Pancreas (tissue), 10 donors: ENCODE measurements at regions not wholly inside any gene's neighbourhood (a gene's known extent, or its start where the extent isn't known, plus 50 kb on each side); places are given as distances from the start of the nearest gene placed in this dataset.

Experiments used
- ATAC-seq, 4 donors: fragments of 200-7000 bp; cut with Tn5 transposase; one replicate each; pipeline versions ENCODE4 v1.8.0 to v1.9.1; 2020; ENCODE audit warnings: mild to moderate bottlenecking in 4 of 4, moderate library complexity in 4 of 4
- DNase-seq, 6 donors: peaks; one replicate each; pipeline ENCODE4 v3.0.0-alpha.2; 2020
- FAIRE-seq: peaks from 2 replicates; lab custom pipeline; 2012; peaks lifted over from hg19 to GRCh38; lab: Jason Lieb, UNC
- H3K27ac ChIP-seq, 4 donors: fragments of 200-600 bp; sonication (generic); 1 replicate in 3 of 4; 2 replicates in 1 of 4; pipeline versions ENCODE4 v1.5.0 to v1.8.0; 2020
- H3K27me3 ChIP-seq, 4 donors: fragments of 200-600 bp; one replicate each; pipeline ENCODE4 v1.8.0; 2021
- H3K36me3 ChIP-seq, 3 donors: fragments of 200-600 bp; sonication (generic) in 1 of 3; one replicate each; pipeline versions ENCODE4 v1.5.0 to v1.8.0; 2020 to 2021
- H3K4me1 ChIP-seq, 3 donors: fragments of 200-600 bp; one replicate each; pipeline ENCODE4 v1.8.0; 2021
- H3K4me3 ChIP-seq, 4 donors: fragments of 200-600 bp; sonication (generic) in 2 of 4; one replicate each; pipeline versions ENCODE4 v1.5.0 to v1.8.0; 2020 to 2021
- H3K9me3 ChIP-seq, 4 donors: fragments of 200-600 bp; one replicate each; pipeline ENCODE4 v1.8.0; 2021
- CTCF ChIP-seq, 4 donors: fragments of 200-600 bp; sonication (generic) in 3 of 4; IDR thresholded peaks; one replicate each; pipeline versions ENCODE4 v1.5.0 to v1.8.0; 2021; ENCODE audit warnings: antibody characterized with exemption in 4 of 4
- WGBS, 2 donors: extraction: QIAGEN DNeasy Blood & Tissue Kit; methylation state at CpG; one replicate each; pipeline ENCODE4 v1.1.7; 2013; 5-methylcytosine and 5-hydroxymethylcytosine counted together
- intact Hi-C, 3 donors: fragments of 100-400 bp; cut with DNase I; formaldehyde crosslinking; loops; one replicate each; pipeline versions ENCODE4 v1.11.1 to v1.14.2; 2022
- donor health status: healthy with polysubstance abuse.
- donor health status: DM: no; HTN: no; CAD: no; lungs with moderate emphysema.
- donor health status: DM: no; HTN: no; CAD: no.
- donor health status: control.
- donor health status: control.
- donor health status: Bipolar disorder and iron deficiency.
- donor health status: DM: yes; HTN: yes; CAD: no.
- donor health status: DM: no; HTN: no; CAD: no.
- donor health status: DM: no; HTN: no; CAD: no.
- donor health status: DM: yes; HTN: yes; CAD: no.

- no peak overlapping the region for H3K27ac ChIP-seq
- H3K4me3 ChIP-seq, result no peak overlapping the region
- no peak for TF ChIP-seq CTCF (IDR thresholded peaks at IDR 0.05)
- FAIRE-seq (no peak), DNase-seq (no peak), ATAC-seq (no peak)
- H3K4me1 ChIP-seq, result no peaks in the 10 kb centered on the region
- 58 to 61% methylated on average over 3 of the region's 3 CpGs for WGBS, 2 donors
- no peaks in the 10 kb centered on the region for H3K36me3 ChIP-seq
- H3K9me3 ChIP-seq, result no peaks in the 10 kb centered on the region
- intact Hi-C loops, result no loop called here
- no peaks in the 10 kb centered on the region for H3K27me3 ChIP-seq
These were observed 514.0 kb downstream of the KLF5 start for GRCh38 chr13:73572824-73573223.

GRCh38 chr13:73571376-73571775, 512.6 kb downstream of the KLF5 start:
- Histone ChIP-seq H3K9me3 (no peaks in the 10 kb centered on the region), H3K4me1 (no peaks in the 10 kb centered on the region), H3K36me3 (no peaks in the 10 kb centered on the region), H3K27me3 (no peaks in the 10 kb centered on the region), H3K27ac (no peak overlapping the region), H3K4me3 (no peak overlapping the region)
- ATAC-seq (no peak), FAIRE-seq (no peak), DNase-seq (no peak)
- intact Hi-C loops, result no loop called here
- WGBS, 2 donors, result 59 to 74% methylated on average over 1 of the region's 1 CpG
- TF ChIP-seq CTCF (IDR thresholded peaks at IDR 0.05), result no peak

- FAIRE-seq (no peak), ATAC-seq (no peak), DNase-seq (no peak)
- intact Hi-C loops, result no loop called here
- no peaks in the 10 kb centered on the region for H3K27me3 ChIP-seq
- no peaks in the 10 kb centered on the region for H3K4me1 ChIP-seq
- no peaks in the 10 kb centered on the region for H3K36me3 ChIP-seq
- H3K4me3 ChIP-seq, result no peak overlapping the region
- no peaks in the 10 kb centered on the region for H3K9me3 ChIP-seq
- TF ChIP-seq CTCF (IDR thresholded peaks at IDR 0.05), result no peak
- H3K27ac ChIP-seq, result no peak overlapping the region
- WGBS, 2 donors, result 66 to 79% methylated on average over 4 of the region's 4 CpGs
These were observed 498.1 kb downstream of the KLF5 start for GRCh38 chr13:73556902-73557301.

GRCh38 chr13:73556128-73556527, 497.3 kb downstream of the KLF5 start:
- Histone ChIP-seq H3K36me3 (no peaks in the 10 kb centered on the region), H3K4me3 (no peak overlapping the region), H3K27ac (no peak overlapping the region), H3K9me3 (no peaks in the 10 kb centered on the region), H3K27me3 (no peaks in the 10 kb centered on the region), H3K4me1 (peaks cover 0 to 3% (median 0%) of the 10 kb centered on the region in 3 donors)
- DNase-seq (no peak), FAIRE-seq (no peak), ATAC-seq (no peak)
- WGBS, 2 donors, result 73 to 77% methylated on average over 2 of the region's 2 CpGs
- intact Hi-C loops, result no loop called here
- TF ChIP-seq CTCF (IDR thresholded peaks at IDR 0.05), result no peak

- H3K9me3 ChIP-seq, result no peaks in the 10 kb centered on the region
- H3K4me1 ChIP-seq, result peaks cover 0 to 10% (median 0%) of the 10 kb centered on the region in 3 donors
- no peaks in the 10 kb centered on the region for H3K36me3 ChIP-seq
- peak in 3 of 4 donors; percentile 53 to 75 (median 54) for ATAC-seq
- no peaks in the 10 kb centered on the region for H3K27me3 ChIP-seq
- WGBS, 2 donors, result 16 to 28% methylated on average over 2 of the region's 2 CpGs
- FAIRE-seq, result no peak
- intact Hi-C loops, result no loop called here
- H3K4me3 ChIP-seq, result no peak overlapping the region
- DNase-seq, result no peak
- no peak for TF ChIP-seq CTCF (IDR thresholded peaks at IDR 0.05)
- H3K27ac ChIP-seq, result no peak overlapping the region
These were observed 492.9 kb downstream of the KLF5 start for GRCh38 chr13:73551736-73552135.
